CD4-positive, alpha-beta T cell treated with Interleukin-4 for 1 hour (primary cell): ENCODE measurements at regions not wholly inside any gene's neighbourhood (a gene's known extent, or its start where the extent isn't known, plus 50 kb on each side); places are given as distances from the start of the nearest gene placed in this dataset.

ENCODE experiments used
- DNase-seq, 2 donors: peaks; one replicate each; pipeline ENCODE4 v3.0.0-alpha.2; 2020 to 2022

- DNase-seq, result no peak
Measured at GRCh38 chr17:34825102-34825501, 136.2 kb downstream of the CCT6B start.

- no peak for DNase-seq
Measured at GRCh38 chr17:34823023-34823422, 138.2 kb downstream of the CCT6B start.

DNA sequence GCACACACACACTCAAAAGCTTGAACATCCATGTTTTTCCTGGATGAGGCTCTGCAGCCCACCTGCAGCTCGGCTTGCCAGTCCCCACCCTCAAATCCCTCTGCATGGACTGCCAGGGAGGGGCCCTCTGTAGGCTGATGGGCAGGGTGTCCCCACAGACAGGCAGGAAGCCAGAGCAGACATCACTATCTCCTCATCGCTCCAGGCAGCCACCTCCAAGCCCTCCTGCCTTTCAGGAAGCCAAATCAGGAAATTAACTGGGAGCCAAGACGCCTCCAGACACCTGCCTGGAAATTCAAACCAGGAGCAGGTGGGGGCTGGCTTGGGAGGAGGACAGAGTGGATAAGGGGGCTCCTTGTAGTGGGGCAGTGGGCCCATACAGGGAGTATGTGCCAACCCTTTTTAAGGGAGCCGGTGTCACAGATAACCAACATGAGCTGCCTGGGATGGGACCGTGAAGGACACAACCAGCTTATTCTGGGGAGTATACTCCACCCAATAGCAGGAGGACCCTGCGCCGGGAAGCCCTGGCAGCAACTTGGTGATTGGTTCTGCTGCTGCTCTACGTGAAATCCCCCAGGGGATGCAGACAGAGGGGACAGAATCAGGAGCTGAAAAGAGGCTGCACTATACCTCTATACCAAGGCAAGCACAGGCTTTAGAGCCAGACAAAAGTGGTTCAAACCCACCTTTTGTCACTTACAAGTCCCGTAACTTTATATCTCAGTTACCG, 139.1 kb downstream of the CCT6B start:
- DNase-seq, result no peak

GRCh38 chr17:34820922-34821321, 140.3 kb downstream of the CCT6B start:
- DNase-seq, result no peak

DNA sequence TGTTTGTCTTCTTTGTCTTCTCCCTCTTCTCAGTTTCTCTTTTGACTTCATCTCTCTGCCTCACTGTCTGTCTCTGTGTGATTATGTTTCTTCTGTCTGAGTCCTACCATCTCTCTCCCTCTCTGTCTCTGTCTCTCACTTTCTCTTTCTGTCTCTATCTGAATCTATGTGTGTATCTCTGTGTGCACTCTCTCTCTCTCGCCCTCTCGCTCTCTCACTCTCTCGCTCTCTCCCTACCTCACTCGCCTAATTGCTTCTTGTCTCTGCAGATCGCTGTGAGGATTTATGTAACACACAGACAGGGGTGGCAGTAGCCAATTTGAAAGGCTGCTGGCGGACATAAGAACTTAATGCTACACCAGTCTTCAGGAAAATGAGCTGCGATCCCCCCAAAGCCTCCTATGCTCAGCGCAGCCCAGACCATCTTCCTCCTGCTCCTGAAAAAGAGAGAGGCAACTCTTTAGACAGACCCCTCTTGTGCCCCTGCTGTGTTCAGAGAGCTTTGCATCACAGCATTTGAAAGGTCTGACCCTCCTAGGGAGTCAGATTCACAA, 140.9 kb downstream of the CCT6B start:
- DNase-seq, result no peak

- DNase-seq, result no peak
Measured at GRCh38 chr17:34817252-34818035, 143.8 kb downstream of the CCT6B start.

DNA sequence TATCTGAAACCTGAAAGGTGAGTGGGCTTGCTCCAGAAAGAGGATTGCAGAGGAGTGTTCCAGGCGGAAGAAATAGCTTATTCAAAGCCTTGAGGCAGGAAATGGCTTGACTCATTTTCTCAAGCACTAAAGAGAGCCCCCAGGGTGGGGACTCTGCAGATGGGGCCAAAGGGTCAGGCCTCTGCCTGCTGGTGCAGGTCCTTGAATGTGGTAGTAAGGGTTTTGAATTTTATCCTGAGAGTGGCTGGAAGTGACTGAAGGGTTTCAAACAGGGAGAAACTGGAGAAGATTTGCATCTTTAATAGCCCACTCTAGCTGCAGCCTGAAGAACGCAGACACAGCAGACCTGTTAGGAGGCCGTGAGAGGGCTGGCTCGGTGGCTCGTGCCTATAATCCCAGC, 144.4 kb downstream of the CCT6B start:
- no peak for DNase-seq

GRCh38 chr17:34813290-34813689, 148.0 kb downstream of the CCT6B start:
- DNase-seq, result no peak

DNA sequence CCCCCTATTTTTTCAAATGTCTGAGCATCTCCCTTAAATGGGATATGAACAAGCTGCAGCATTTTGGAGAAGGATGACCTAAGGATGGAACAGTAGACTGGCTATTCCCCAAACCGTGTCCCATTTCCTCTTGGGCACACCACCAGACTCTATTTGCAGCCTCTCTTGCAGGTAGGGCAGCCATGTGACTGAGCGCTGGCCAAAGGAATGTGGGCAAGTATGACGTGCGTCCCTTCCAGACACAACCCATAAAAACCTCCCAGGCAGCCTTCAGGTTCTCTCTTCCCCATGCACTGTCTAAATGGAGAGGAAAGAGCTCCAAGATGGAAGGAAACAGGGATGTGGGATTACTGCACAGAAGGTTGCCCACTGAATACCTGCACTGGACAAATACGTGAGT, 149.7 kb downstream of the CCT6B start:
- DNase-seq, result no peak

GRCh38 chr17:34800661-34801060, 160.6 kb downstream of the CCT6B start:
- DNase-seq, result no peak

DNA sequence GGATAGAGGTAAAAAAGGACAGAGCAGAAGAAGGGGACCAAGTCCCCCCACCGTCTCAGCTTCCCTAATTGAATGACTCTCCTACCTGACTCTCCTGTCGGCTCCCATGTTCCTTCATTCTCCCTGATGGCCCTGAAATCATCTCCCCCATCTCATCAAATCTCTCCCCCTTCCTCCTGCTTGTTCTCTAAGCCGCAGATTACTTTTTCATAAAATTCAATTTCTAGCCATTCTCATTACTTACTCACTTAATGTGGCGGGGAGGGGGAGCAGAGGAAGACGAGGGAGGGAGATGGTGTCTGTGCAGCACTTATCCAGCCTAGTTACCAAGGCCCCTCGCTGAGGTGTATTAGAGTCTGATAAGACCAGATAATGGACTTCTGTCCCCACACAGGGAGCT, 161.5 kb downstream of the CCT6B start:
- DNase-seq, result no peak

DNA sequence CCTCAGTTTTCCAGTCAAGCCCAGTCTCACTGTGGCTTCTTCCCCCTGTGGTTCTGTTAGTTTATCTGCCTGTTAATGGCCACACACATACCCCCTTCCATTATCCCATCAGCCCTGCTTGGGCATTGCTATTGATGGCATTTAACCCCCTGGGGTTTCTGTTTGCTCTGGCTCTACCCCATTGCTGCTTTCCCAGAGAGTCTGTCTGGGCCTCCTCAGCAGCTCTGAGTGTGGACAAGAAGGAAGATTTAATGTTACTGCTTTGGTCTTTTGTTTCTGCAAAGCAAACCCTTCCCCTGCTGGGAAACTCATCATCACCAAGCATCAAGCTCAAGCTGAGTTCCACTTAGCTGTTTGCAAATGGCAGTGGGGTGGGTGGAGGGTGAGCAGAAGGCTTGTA, 162.7 kb downstream of the CCT6B start:
- no peak for DNase-seq

DNA sequence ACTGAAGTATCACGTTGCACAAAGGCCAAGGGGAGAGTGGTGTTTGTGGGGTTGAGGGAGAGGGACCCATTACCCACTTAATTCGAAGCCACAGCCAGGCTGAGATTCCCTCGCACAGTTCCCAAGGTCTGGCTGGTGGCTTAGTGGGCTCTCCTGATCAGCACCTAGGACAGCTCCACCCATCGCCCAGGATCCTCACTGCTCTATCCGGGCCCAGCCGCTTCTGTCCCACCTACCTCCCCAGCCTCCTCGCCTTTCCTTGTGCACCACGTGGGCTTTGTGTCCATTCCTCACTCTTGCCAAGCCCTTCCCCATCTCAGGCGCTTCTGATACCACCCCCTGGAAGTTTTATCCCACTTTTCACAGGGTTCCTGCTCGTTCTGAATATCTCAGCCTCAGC, 163.5 kb downstream of the CCT6B start:
- no peak for DNase-seq

DNA sequence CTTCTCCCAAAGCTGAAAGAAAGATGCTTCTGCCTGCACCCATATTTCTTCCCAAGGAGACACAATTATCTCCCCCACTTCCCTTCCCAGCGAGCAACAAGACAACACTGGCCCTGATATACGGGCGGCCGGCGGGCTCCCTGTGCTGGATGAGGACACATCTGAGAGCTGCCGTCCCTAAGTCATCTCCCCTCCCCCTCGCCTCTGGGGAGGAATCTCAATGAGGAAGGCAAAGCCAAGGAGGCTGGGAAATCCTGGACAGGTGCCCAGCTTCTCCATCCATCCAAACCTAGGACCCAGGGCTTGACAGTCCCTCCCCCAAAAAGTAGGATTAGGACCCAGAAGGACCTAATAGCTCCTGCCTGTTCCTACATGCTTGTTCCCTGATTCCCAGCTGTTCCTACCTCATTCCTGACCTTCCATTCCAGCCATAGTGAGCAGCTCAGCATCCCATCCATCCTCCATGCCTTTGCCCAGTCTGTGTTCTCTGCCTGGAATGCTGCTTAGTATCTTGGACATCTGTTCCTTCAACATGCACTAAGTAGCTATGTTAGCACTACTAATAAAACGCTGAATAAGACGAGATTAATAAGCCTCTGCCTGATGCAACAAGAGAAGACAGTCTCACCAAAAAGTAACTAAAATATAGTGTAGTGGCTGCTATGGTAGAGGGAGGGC, 167.9 kb downstream of the CCT6B start:
- DNase-seq, result no peak

DNA sequence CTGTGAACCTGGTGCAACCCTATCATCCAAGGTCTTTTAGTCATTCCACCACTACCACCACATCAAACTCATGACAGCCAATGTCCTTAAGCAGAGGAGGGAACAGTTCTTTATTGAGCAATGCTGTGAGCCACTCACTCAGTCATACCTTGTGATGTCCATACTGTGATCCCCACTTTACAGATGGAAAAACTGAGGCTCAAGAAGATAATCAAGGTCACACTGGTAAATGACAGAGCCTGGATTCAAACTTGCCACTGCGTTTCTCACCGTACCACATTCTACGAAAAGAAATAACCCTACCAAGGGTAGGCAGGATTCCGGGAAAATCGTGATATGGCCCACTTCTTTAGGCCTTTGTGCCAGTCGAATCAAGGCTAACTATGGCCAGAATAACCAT, 172.6 kb downstream of the CCT6B start:
- DNase-seq, result no peak

- no peak for DNase-seq
Measured at GRCh38 chr17:34784526-34784925, 176.7 kb downstream of the CCT6B start.

GRCh38 chr17:34782271-34782670, 179.0 kb downstream of the CCT6B start:
- DNase-seq, result no peak

DNA sequence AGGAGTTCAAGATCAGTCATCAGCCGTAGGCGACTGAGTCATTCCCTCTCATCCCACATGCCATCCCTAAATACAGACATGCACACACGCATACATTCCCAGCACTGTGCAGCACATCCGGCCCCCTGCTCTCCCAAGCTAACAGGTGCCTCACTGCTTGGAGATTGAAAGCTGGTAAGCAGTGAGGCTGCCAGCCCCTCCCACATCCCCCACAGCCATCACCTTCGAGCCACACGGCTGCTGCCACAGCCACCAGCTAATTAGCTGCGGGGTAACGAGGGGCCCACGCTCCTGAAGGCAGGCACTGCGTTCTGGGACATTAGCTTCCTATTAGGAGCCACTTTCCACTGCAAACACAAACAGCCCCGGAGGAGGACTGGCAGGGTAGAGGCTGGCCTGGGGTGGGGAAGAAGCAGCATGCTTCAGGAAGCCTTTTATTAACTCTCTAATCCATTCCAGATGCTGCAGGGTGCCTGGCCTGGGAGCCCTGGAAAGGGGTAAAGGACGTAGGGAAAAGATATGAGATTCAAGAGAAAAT, 179.6 kb downstream of the CCT6B start:
- no peak for DNase-seq

GRCh38 chr17:34781071-34781470, 180.2 kb downstream of the CCT6B start:
- no peak for DNase-seq

DNA sequence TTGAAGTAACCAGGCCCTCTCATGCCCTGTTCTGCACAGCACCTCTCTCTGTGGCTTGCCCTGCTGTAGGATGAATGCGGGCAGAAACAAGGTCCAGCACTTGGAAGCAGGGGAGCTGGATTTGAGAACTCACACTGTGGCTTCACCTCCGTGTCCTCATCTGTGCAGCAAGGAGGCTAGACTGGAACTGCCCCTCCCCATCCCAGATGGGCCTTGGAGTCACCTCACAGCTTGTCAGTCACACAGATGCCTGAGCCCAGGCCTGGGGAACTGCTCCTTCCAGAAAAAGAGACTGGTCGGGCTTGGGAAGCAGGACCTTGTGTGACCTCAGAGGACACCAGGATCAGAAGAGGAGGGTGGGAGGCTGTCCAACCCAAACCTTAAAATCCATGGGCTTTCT, 180.8 kb downstream of the CCT6B start:
- no peak for DNase-seq

DNA sequence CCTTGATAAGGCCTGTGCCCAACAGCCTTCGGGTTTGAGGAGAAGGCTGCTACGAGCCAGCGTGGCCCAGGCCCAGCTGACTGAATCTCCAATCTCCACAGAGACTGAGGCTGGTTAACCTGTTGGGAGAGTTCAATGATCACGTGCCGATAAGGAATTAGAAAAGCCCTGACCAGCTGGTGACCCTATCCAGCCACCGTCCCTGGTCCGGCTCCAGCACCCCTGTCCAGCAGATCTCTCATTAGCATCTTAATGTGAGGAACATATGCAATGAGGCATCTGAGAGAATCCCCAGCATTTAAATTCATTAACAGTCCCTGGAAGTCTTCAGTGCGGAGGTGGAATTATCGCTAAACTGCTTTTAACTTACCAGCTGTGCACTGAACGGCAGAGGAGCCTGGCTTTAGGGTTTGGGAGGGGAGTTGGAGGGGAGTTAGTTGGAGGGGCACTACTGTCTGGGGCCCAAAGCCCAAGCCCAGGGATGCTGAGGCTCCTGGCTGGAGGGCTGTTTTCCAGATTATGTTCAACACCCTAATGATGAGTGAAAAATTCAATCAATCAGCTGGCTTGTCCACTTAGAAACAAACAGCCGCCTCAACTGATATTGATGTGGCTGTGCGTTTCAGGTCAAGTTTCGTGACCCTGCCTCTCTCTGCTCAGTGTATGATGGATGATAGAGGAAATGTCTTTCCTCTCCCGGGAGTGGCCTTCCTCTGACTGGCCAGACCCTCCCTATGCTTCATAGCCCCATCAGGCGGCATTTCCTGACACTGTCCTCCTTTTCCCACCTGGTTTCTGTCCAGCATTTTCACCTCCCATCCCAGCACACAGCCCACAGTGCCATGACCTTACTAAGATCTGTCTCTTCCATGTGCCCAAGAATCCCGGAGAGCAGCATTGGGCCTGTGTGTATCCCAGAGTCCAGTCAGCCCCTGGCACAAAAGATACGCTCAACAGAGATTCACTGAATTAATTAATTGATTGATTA, 184.5 kb downstream of the CCT6B start:
- no peak for DNase-seq

- no peak for DNase-seq
Measured at GRCh38 chr17:34773036-34773435, 188.2 kb downstream of the CCT6B start.
